SKM-1 (cell line): ENCODE measurements at regions not wholly inside any gene's neighbourhood (a gene's known extent, or its start where the extent isn't known, plus 50 kb on each side); places are given as distances from the start of the nearest gene placed in this dataset.
"Not testable (repeated sequence)": the region's sequence is repeated elsewhere in the genome, so short reads cannot be mapped to it uniquely, and the experiment has no call there.

Source experiments
- DNase-seq: peaks from one replicate; lab custom pipeline; 2025; ENCODE audit not compliant: unreplicated experiment; lab: John Stamatoyannopoulos, UW

GRCh38 chr3:140863580-140864009 lies 78.0 kb upstream of the SLC25A36 start:
- DNase-seq: peak; percentile 45

GRCh38 chr3:140870351-140870750 lies 71.3 kb upstream of the SLC25A36 start:
- no peak for DNase-seq

GRCh38 chr3:140871022-140871421 lies 70.6 kb upstream of the SLC25A36 start:
- DNase-seq: no peak

GRCh38 chr3:140872165-140872564 lies 69.5 kb upstream of the SLC25A36 start:
- DNase-seq: not testable (repeated sequence)

- no peak for DNase-seq
Measured at GRCh38 chr3:140883428-140884040, 58.1 kb upstream of the SLC25A36 start.

GRCh38 chr3:140885697-140886096 lies 55.9 kb upstream of the SLC25A36 start:
- DNase-seq: not testable (repeated sequence)
